K562 (cell line): ENCODE measurements at regions not wholly inside any gene's neighbourhood (a gene's known extent, or its start where the extent isn't known, plus 50 kb on each side); places are given as distances from the start of the nearest gene placed in this dataset.

ENCODE experiments used
- ATAC-seq: fragments of 200-7000 bp; cut with Tn5 transposase; 3 replicates; pipeline ENCODE4 v1.9.1; 2020; ENCODE audit warnings: moderate library complexity
- BruUV-seq: library from RNA; stranded (reverse); fragments of 400-500 nt; replicated peaks from 2 replicates; lab custom pipeline; 2021; lab: Mats Ljungman, UMichigan
- CTCF ChIA-PET: fragments of 300-600 bp; formaldehyde crosslinking; extraction: SDS; loops from one replicate; lab custom pipeline; 2021; ENCODE audit warnings: low intra/inter-chr PET ratio; lab: Yijun Ruan, JAX
- POLR2A ChIA-PET: fragments of 300-600, 350-650 bp; sonication (Branson Sonifier 250); formaldehyde crosslinking; extraction: SDS; loops from one replicate; lab custom pipeline; 2021; ENCODE audit warnings: antibody characterized with exemption, inconsistent platforms; lab: Yijun Ruan, JAX
- DNase-seq, 4 experiments: peaks; one replicate each; pipeline versions ENCODE4 v3.0.0 to v3.0.0-alpha.2; 2011 to 2018; ENCODE audit warnings: low spot score in 3 of 4, mixed read lengths in 3 of 4; ENCODE audit errors: extremely low read depth in 1 of 4
- FAIRE-seq: peaks from 2 replicates; lab custom pipeline; 2011; peaks lifted over from hg19 to GRCh38; lab: Jason Lieb, UNC
- H2AFZ ChIP-seq: 2 replicates; pipeline ENCODE4 v1.6.0; 2011; ENCODE audit warnings: low read depth, low read length, control low read depth, inconsistent platforms
- H3K27ac ChIP-seq: fragments of 200-600 bp; 3 replicates; pipeline ENCODE4 v1.8.0; 2011; ENCODE audit warnings: low read depth, mild to moderate bottlenecking, control low read depth, inconsistent platforms, low read length, moderate library complexity, mixed read lengths; ENCODE audit errors: extremely low read depth
- H3K27me3 ChIP-seq, 2 experiments: fragments of 300-600 bp in 1 of 2; 2 replicates in 1 of 2; 3 replicates in 1 of 2; pipeline versions ENCODE4 v1.6.0 to v1.8.0; 2011; ENCODE audit warnings: inconsistent platforms in 2 of 2, low read length in 2 of 2, mild to moderate bottlenecking in 1 of 2, mixed read lengths in 1 of 2, moderate library complexity in 1 of 2; ENCODE audit not compliant: control insufficient read depth in 2 of 2, insufficient read depth in 2 of 2
- H3K36me3 ChIP-seq: fragments of 300-600 bp; 3 replicates; pipeline ENCODE4 v1.8.0; 2011; ENCODE audit warnings: mild to moderate bottlenecking, low read length, inconsistent platforms; ENCODE audit not compliant: control insufficient read depth, insufficient read depth
- H3K4me1 ChIP-seq, 2 experiments: fragments of 200-600 bp in 1 of 2; replicated peaks in 1 of 2; 2 replicates in 1 of 2; 3 replicates in 1 of 2; pipeline versions ENCODE4 v1.5.1 to v1.8.0; 2011; ENCODE audit warnings: inconsistent platforms in 2 of 2, low read length in 2 of 2, mild to moderate bottlenecking in 1 of 2, mixed read lengths in 1 of 2, moderate library complexity in 1 of 2; ENCODE audit not compliant: control insufficient read depth in 2 of 2, insufficient read depth in 2 of 2
- H3K4me2 ChIP-seq: 2 replicates; pipeline ENCODE4 v1.6.1; 2011; ENCODE audit warnings: low read length, control low read depth, inconsistent platforms, mixed read lengths; ENCODE audit not compliant: insufficient read depth
- H3K4me3 ChIP-seq: fragments of 200-600 bp; sonication (generic), shearing (Covaris generic); 2 replicates; pipeline ENCODE4 v1.5.1; 2016; ENCODE audit warnings: control low read depth, inconsistent platforms
- H3K79me2 ChIP-seq: fragments of 200-600 bp; 3 replicates; pipeline ENCODE4 v1.8.0; 2011; ENCODE audit warnings: low read length, inconsistent platforms; ENCODE audit not compliant: control insufficient read depth, insufficient read depth
- H3K9ac ChIP-seq, 2 experiments: 2 replicates each; pipeline versions ENCODE4 v1.6.0 to v1.6.1; 2011; ENCODE audit warnings: low read depth in 2 of 2, low read length in 2 of 2, control low read depth in 1 of 2, inconsistent platforms in 1 of 2, mild to moderate bottlenecking in 1 of 2, mixed read lengths in 1 of 2; ENCODE audit not compliant: insufficient read depth in 1 of 2
- H3K9me1 ChIP-seq: one replicate; pipeline ENCODE4 v1.6.0; 2011; ENCODE audit warnings: inconsistent platforms, mild to moderate bottlenecking, low read length, moderate library complexity; ENCODE audit not compliant: control insufficient read depth, insufficient read depth
- H3K9me3 ChIP-seq: replicated peaks from 2 replicates; pipeline ENCODE4 v1.5.1; 2011; ENCODE audit warnings: low read depth, low read length, inconsistent platforms; ENCODE audit not compliant: control insufficient read depth, insufficient read depth
- H4K20me1 ChIP-seq: replicated peaks from 2 replicates; pipeline ENCODE4 v1.6.1; 2011; ENCODE audit warnings: low read length, inconsistent platforms, mixed read lengths; ENCODE audit not compliant: control insufficient read depth, insufficient read depth
- CXXC5 ChIP-seq: fragments of 250-450 bp; sonication (Bioruptor Pico); IDR thresholded peaks from 2 replicates; pipeline ENCODE4 v1.8.0; 2022; ENCODE audit warnings: inconsistent platforms, mild to moderate bottlenecking, moderate library complexity
- FOXK2 ChIP-seq, 2 experiments: fragments of 450-650 bp; IDR thresholded peaks in 1 of 2; conservative IDR thresholded peaks in 1 of 2; 2 replicates each; pipeline ENCODE4 v1.6.1; 2016; ENCODE audit warnings: low read depth in 2 of 2, mild to moderate bottlenecking in 1 of 2
- HMBOX1 ChIP-seq: sonication (generic); IDR thresholded peaks from 2 replicates; pipeline ENCODE4 v1.6.1; 2016
- REST ChIP-seq, 2 experiments: fragments of 450-650 bp; formaldehyde crosslinking in 1 of 2; IDR thresholded peaks; 2 replicates each; pipeline versions ENCODE4 v1.4.0 to v1.6.1; 2014 to 2020; ENCODE audit warnings: mild to moderate bottlenecking in 2 of 2, borderline replicate concordance in 1 of 2, low read depth in 1 of 2
- TEAD1 ChIP-seq, 2 experiments: fragments of 450-650 bp in 1 of 2; sonication (generic) in 1 of 2; formaldehyde crosslinking; IDR thresholded peaks; 2 replicates each; pipeline versions ENCODE4 v1.4.0 to v1.8.0; 2020 to 2022; ENCODE audit warnings: mild to moderate bottlenecking in 2 of 2, missing genetic modification reagents in 1 of 2
- ZEB2 ChIP-seq: fragments of 450-650 bp; IDR thresholded peaks from 2 replicates; pipeline ENCODE4 v1.6.1; 2016
- ZNF174 ChIP-seq: fragments of 250-450 bp; sonication (Bioruptor Pico); IDR thresholded peaks from 2 replicates; pipeline ENCODE4 v1.4.0; 2020; ENCODE audit warnings: mild to moderate bottlenecking
- ZNF589 ChIP-seq: fragments of 200-800 bp; sonication (Bioruptor generic); IDR thresholded peaks from 2 replicates; pipeline ENCODE4 v1.6.1; 2016; ENCODE audit warnings: low read depth, missing genetic modification characterization, missing compliant biosample characterization
- WGBS: fragments of 100-300 bp; shearing (Covaris generic); methylation state at CpG from one replicate; pipeline ENCODE4 v1.1.6; 2016; ENCODE audit warnings: low coverage, mixed read lengths; ENCODE audit not compliant: insufficient coverage; ENCODE audit errors: missing lambda C conversion rate; 5-methylcytosine and 5-hydroxymethylcytosine counted together
- in situ Hi-C: fragments of 300-500 bp; cut with MboI; formaldehyde crosslinking; loops from 4 replicates; pipeline ENCODE4 v1.15.0; 2018; ENCODE audit warnings: inconsistent platforms, mixed read lengths
- intact Hi-C: fragments of 100-400 bp; cut with micrococcal nuclease; formaldehyde crosslinking; loops from 2 replicates; pipeline ENCODE4 v1.14.2; 2022

GRCh38 chr20:41692479-41693135 lies 74.4 kb upstream of the CHD6 start (continued):
- TF ChIP-seq FOXK2 (conservative IDR thresholded peaks at IDR 0.05 in 1 of 2, IDR thresholded peaks at IDR 0.05 in 1 of 2; ENCODE audit: low read depth in 2 of 2) (0 out of 4 replicates have a peak, but pooled peaks of 1 of the 2 experiments have one; percentile 16), CXXC5 (peak; percentile 28; the same call in 1 of the 2 replicates), ZNF589 (CRISPR knock-in tag) (peak; percentile 44; the same call in 1 of the 2 replicates), TEAD1 (CRISPR knock-in tag; IDR thresholded peaks at IDR 0.05) (no peak)
- TF ChIP-seq, all 486 proteins: peak for 43

- 0 out of 4 replicates have a peak overlapping the region, but pooled peaks of 1 of the 2 experiments have one; percentile 1 for H3K9ac ChIP-seq
- H4K20me1 ChIP-seq, result no peaks in the 10 kb centered on the region
- TF ChIP-seq REST (IDR thresholded peaks at IDR 0.05; ENCODE audit: borderline replicate concordance) (peak; percentile 84), REST (CRISPR knock-in tag; IDR thresholded peaks at IDR 0.05; ENCODE audit: low read depth) (no peak), ZNF174 (CRISPR knock-in tag) (no peak), ZEB2 (no peak), HMBOX1 (peak; percentile 73; the same call in 1 of the 2 replicates)
- ATAC-seq, result no peak
- no peak for DNase-seq
- no peak for FAIRE-seq
- CTCF ChIA-PET, result no interaction called here
- H3K4me1 ChIP-seq, result peaks cover 23 to 46% of the 10 kb centered on the region in 2 experiments
- 77% methylated on average over 2 of the region's 2 CpGs for WGBS
- no peaks in the 10 kb centered on the region for H3K36me3 ChIP-seq
- peak overlapping the region; percentile 93; the same call in 1 of the 3 replicates for H3K27ac ChIP-seq
- H3K9me1 ChIP-seq, result no peaks in the 10 kb centered on the region
- in situ Hi-C loops (no loop called here), intact Hi-C loops (loop anchor here (5.0 kb wide), 1 partner anchor 74 kb away; the partner anchor contains the start of gene CHD6)
- no TSS peak for BruUV-seq
- H3K4me2 ChIP-seq, result no peak overlapping the region
- peaks cover 5% of the 10 kb centered on the region; the same call in 1 of the 3 replicates for H3K79me2 ChIP-seq
- POLR2A ChIA-PET, result no interaction called here
- peak overlapping the region; percentile 96 for H2AFZ ChIP-seq
- H3K27me3 ChIP-seq, result no peaks in the 10 kb centered on the region
- H3K4me3 ChIP-seq, result no peak overlapping the region
- H3K9me3 ChIP-seq, result no peaks in the 10 kb centered on the region
Observed at GRCh38 chr20:41691443-41691842, 73.3 kb upstream of the CHD6 start.
